Lung (tissue), 11 donors: ENCODE measurements at regions not wholly inside any gene's neighbourhood (a gene's known extent, or its start where the extent isn't known, plus 50 kb on each side); places are given as distances from the start of the nearest gene placed in this dataset.

ENCODE experiments used
- ATAC-seq: fragments of 200-7000 bp; cut with Tn5 transposase; one replicate; pipeline ENCODE4 v1.9.1; 2020; ENCODE audit warnings: moderate number of reproducible peaks; ENCODE audit not compliant: insufficient read depth, low FRiP score
- DNase-seq, 3 donors: peaks; one replicate each; pipeline ENCODE4 v3.0.0-alpha.2; 2013 to 2017
- H3K27ac ChIP-seq, 2 donors: one replicate each; pipeline ENCODE4 v1.5.1; 2013; ENCODE audit warnings: mild to moderate bottlenecking in 2 of 2, moderate library complexity in 2 of 2, control low read depth in 1 of 2, inconsistent platforms in 1 of 2, low read depth in 1 of 2, low read length in 1 of 2
- H3K27me3 ChIP-seq, 3 donors: one replicate each; pipeline ENCODE4 v1.5.1; 2013; ENCODE audit warnings: low read length in 2 of 3; ENCODE audit not compliant: control insufficient read depth in 3 of 3, insufficient read depth in 3 of 3
- H3K36me3 ChIP-seq, 4 donors: one replicate each; pipeline ENCODE4 v1.5.1; 2013; ENCODE audit warnings: low read length in 4 of 4, mild to moderate bottlenecking in 1 of 4, moderate library complexity in 1 of 4; ENCODE audit not compliant: control insufficient read depth in 4 of 4, insufficient read depth in 4 of 4
- H3K4me1 ChIP-seq, 5 donors: one replicate each; pipeline ENCODE4 v1.5.1; 2013; ENCODE audit warnings: low read length in 5 of 5, mild to moderate bottlenecking in 2 of 5, moderate library complexity in 1 of 5; ENCODE audit not compliant: control insufficient read depth in 5 of 5, insufficient read depth in 5 of 5
- H3K4me3 ChIP-seq: one replicate; pipeline ENCODE4 v1.5.1; 2013; ENCODE audit warnings: mild to moderate bottlenecking, control low read depth, moderate library complexity
- H3K9ac ChIP-seq, 2 donors: one replicate each; pipeline ENCODE4 v1.5.1; 2013; ENCODE audit warnings: low read length in 2 of 2, control low read depth in 1 of 2; ENCODE audit not compliant: insufficient read depth in 1 of 2
- H3K9me3 ChIP-seq, 4 donors: one replicate each; pipeline ENCODE4 v1.5.1; 2013; ENCODE audit warnings: low read length in 3 of 4, mild to moderate bottlenecking in 1 of 4, moderate library complexity in 1 of 4; ENCODE audit not compliant: control insufficient read depth in 4 of 4, insufficient read depth in 3 of 4
- CTCF ChIP-seq: IDR thresholded peaks from 2 replicates; pipeline ENCODE4 v1.5.1; 2012; ENCODE audit warnings: mild to moderate bottlenecking; ENCODE audit errors: control extremely low read depth, extremely low read depth
- WGBS, 2 donors: extraction: QIAGEN DNeasy Blood & Tissue Kit; methylation state at CpG; one replicate each; pipeline ENCODE4 v1.1.7; 2013; 5-methylcytosine and 5-hydroxymethylcytosine counted together
- donor health status: control.
- donor health status: control.
- donor health status: Bipolar disorder and iron deficiency.
- donor health status: healthy.
- donor health status: DM: yes; HTN: yes; CAD: no.

GRCh38 chr18:73835656-73836364 lies 311.8 kb downstream of the FBXO15 start:
- H3K4me1 ChIP-seq: no peaks in the 10 kb centered on the region
- H3K9ac ChIP-seq: no peak overlapping the region
- H3K27ac ChIP-seq: no peak overlapping the region
- 83 to 88% methylated on average over 8 of the region's 8 CpGs for WGBS, 2 donors
- no peaks in the 10 kb centered on the region for H3K27me3 ChIP-seq
- peaks cover 0 to 3% (median 0%) of the 10 kb centered on the region in 4 donors for H3K9me3 ChIP-seq
- no peak for TF ChIP-seq CTCF
- ATAC-seq: no peak
- DNase-seq: no peak
- H3K36me3 ChIP-seq: no peaks in the 10 kb centered on the region
- H3K4me3 ChIP-seq: no peak overlapping the region

GRCh38 chr18:73835039-73835438 lies 312.6 kb downstream of the FBXO15 start:
- no peak overlapping the region for H3K9ac ChIP-seq
- no peak for TF ChIP-seq CTCF
- H3K27ac ChIP-seq: no peak overlapping the region
- H3K4me1 ChIP-seq: no peaks in the 10 kb centered on the region
- DNase-seq (no peak), ATAC-seq (no peak)
- H3K4me3 ChIP-seq: no peak overlapping the region
- no peaks in the 10 kb centered on the region for H3K36me3 ChIP-seq
- H3K9me3 ChIP-seq: peaks cover 0 to 3% (median 0%) of the 10 kb centered on the region in 4 donors
- no peaks in the 10 kb centered on the region for H3K27me3 ChIP-seq
- 86 to 91% methylated on average over 3 of the region's 3 CpGs for WGBS, 2 donors

GRCh38 chr18:73831688-73832087 lies 315.9 kb downstream of the FBXO15 start:
- TF ChIP-seq CTCF: no peak
- ATAC-seq: no peak
- 82 to 95% methylated on average over 6 of the region's 6 CpGs for WGBS, 2 donors
- Histone ChIP-seq H3K4me1 (no peaks in the 10 kb centered on the region), H3K9ac (no peak overlapping the region), H3K36me3 (no peaks in the 10 kb centered on the region), H3K27me3 (no peaks in the 10 kb centered on the region), H3K4me3 (no peak overlapping the region), H3K9me3 (peaks cover 0 to 3% (median 0%) of the 10 kb centered on the region in 4 donors), H3K27ac (no peak overlapping the region)
- DNase-seq: no peak

GRCh38 chr18:73829146-73829545 lies 318.5 kb downstream of the FBXO15 start:
- Histone ChIP-seq H3K9me3 (peaks cover 0 to 3% (median 0%) of the 10 kb centered on the region in 4 donors), H3K4me3 (no peak overlapping the region), H3K27ac (no peak overlapping the region), H3K36me3 (no peaks in the 10 kb centered on the region), H3K9ac (no peak overlapping the region), H3K27me3 (no peaks in the 10 kb centered on the region), H3K4me1 (peaks cover 0 to 5% (median 0%) of the 10 kb centered on the region in 5 donors)
- DNase-seq (no peak), ATAC-seq (no peak)
- WGBS, 2 donors: 92 to 93% methylated on average over 7 of the region's 7 CpGs
- no peak for TF ChIP-seq CTCF
